Esophagus squamous epithelium (tissue), 5 donors: ENCODE measurements at regions not wholly inside any gene's neighbourhood (a gene's known extent, or its start where the extent isn't known, plus 50 kb on each side); places are given as distances from the start of the nearest gene placed in this dataset.
"Not testable (repeated sequence)": the region's sequence is repeated elsewhere in the genome, so short reads cannot be mapped to it uniquely, and the experiment has no call there.

Source experiments
- DNase-seq: peaks from one replicate; lab custom pipeline; 2025; lab: John Stamatoyannopoulos, UW
- H3K27ac ChIP-seq, 4 donors: fragments of 200-600 bp; sonication (generic); one replicate each; pipeline ENCODE4 v1.5.1; 2016 to 2019; ENCODE audit warnings: mild to moderate bottlenecking in 1 of 4
- H3K27me3 ChIP-seq, 4 donors: fragments of 200-600 bp; sonication (generic); 1 replicate in 3 of 4; 2 replicates in 1 of 4; pipeline versions ENCODE4 v1.5.1 to v1.6.0; 2017 to 2021; ENCODE audit warnings: antibody characterized with exemption in 1 of 4
- H3K36me3 ChIP-seq, 3 donors: fragments of 200-600 bp; sonication (generic); one replicate each; pipeline ENCODE4 v1.5.1; 2016 to 2019
- H3K4me1 ChIP-seq, 3 donors: fragments of 200-600 bp; sonication (generic); one replicate each; pipeline ENCODE4 v1.5.1; 2017 to 2019
- H3K4me3 ChIP-seq, 4 donors: fragments of 200-600 bp; sonication (generic); 1 replicate in 3 of 4; 2 replicates in 1 of 4; pipeline ENCODE4 v1.5.1; 2016 to 2019; ENCODE audit warnings: mild to moderate bottlenecking in 2 of 4, moderate library complexity in 1 of 4
- H3K9me3 ChIP-seq, 3 donors: fragments of 200-600 bp; sonication (generic); one replicate each; pipeline ENCODE4 v1.5.1; 2016 to 2019
- CTCF ChIP-seq, 6 experiments: fragments of 450-650 bp in 4 of 6; fragments of 200-600 bp in 2 of 6; sonication (generic) in 2 of 6; IDR thresholded peaks; one replicate each; pipeline ENCODE4 v1.5.1; 2016 to 2019; ENCODE audit warnings: antibody characterized with exemption in 6 of 6, mild to moderate bottlenecking in 4 of 6, moderate library complexity in 4 of 6
- POLR2A ChIP-seq, 4 donors: fragments of 450-650 bp; IDR thresholded peaks; one replicate each; pipeline ENCODE4 v1.6.1; 2017; ENCODE audit warnings: antibody characterized with exemption in 4 of 4, mild to moderate bottlenecking in 4 of 4, moderate library complexity in 3 of 4
- WGBS, 2 donors: methylation state at CpG; one replicate each; pipeline ENCODE4 v1.1.5; 2018; 5-methylcytosine and 5-hydroxymethylcytosine counted together
- intact Hi-C: fragments of 100-400 bp; cut with DNase I; formaldehyde crosslinking; loops from one replicate; pipeline ENCODE4 v1.15.0; 2022
- donor health status: DM: yes; HTN: yes; CAD: no.

DNA sequence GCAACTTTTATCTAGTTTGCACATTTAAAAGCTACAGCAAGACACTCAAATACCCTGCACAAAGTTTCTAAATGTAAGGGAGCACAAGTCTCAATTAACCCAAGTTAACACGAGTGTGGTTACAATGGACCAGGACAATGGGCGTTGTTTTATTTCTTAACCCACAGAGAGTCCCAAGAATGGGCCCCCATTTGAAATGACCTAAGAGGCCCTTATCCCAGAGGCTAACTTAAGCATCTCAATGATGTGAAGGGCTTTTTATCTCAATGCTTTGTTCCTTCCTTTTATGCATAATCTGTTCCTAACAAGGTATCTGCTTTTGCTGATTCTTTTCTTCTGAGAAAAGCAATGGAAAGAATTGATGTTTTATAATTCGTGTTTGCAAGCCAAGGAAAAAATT, 151.5 kb upstream of the SALL3 start:
- intact Hi-C loops = no loop called here
- peaks cover 0 to 29% (median 0%) of the 10 kb centered on the region in 4 donors for H3K27me3 ChIP-seq
- H3K4me1 ChIP-seq = no peaks in the 10 kb centered on the region
- H3K9me3 ChIP-seq = no peaks in the 10 kb centered on the region
- no peaks in the 10 kb centered on the region for H3K36me3 ChIP-seq
- no peak for DNase-seq
- no peak overlapping the region for H3K4me3 ChIP-seq
- no peak for TF ChIP-seq POLR2A (IDR thresholded peaks at IDR 0.05)
- no peak for TF ChIP-seq CTCF (IDR thresholded peaks at IDR 0.05)
- H3K27ac ChIP-seq = no peak overlapping the region
- 57 to 62% methylated on average over 3 of the region's 3 CpGs for WGBS, 2 donors

DNA sequence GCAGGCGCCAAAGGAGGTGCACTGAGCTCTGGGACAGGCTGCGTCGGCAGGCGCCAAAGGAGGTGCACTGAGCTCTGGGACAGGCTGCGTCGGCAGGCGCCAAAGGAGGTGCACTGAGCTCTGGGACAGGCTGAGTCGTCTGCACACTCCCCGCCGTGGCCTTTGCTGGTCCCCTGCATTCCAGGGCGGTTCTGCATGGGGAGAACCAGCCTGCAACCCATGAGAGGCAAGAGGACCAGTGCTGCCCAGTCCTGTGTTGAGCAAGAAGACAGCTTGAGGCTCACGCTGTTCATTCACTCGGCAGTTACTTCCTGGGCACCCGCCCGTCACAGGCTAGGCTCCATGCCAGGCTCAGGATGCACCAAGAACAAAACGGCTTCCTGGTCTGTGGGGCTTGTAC, 150.6 kb upstream of the SALL3 start:
- WGBS, 2 donors = 27 to 43% methylated on average over 1 to 5 of the region's 16 CpGs
- H3K27ac ChIP-seq, H3K9me3 ChIP-seq, H3K36me3 ChIP-seq, H3K4me1 ChIP-seq, intact Hi-C loops, DNase-seq, H3K4me3 ChIP-seq: not testable (repeated sequence)
- peaks cover 0 to 22% (median 0%) of the 10 kb centered on the region in 4 donors for H3K27me3 ChIP-seq

DNA sequence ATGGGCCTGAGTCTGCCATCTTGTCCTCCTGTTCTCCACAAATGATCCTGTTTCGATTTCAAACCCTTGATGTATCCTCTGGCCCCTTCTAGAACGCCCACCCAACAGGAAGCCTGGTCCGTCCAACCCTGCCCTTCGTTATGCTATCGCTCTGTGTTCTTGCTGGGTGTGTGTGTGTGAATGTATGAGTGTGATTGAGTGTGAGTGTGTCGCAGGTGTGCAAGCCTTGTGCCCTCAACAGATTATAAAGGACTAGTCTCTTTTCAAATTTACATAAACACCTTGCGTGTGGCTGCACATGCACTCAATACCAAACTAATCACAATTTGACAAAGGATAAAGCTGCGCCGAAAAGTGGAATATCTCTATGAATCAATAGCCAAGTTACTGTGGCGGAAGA, 149.5 kb upstream of the SALL3 start:
- DNase-seq = no peak
- no peak overlapping the region for H3K4me3 ChIP-seq
- WGBS, 2 donors = 81 to 87% methylated on average over 10 of the region's 10 CpGs
- H3K27me3 ChIP-seq = peaks cover 0 to 11% (median 0%) of the 10 kb centered on the region in 4 donors
- no peaks in the 10 kb centered on the region for H3K36me3 ChIP-seq
- TF ChIP-seq CTCF (IDR thresholded peaks at IDR 0.05) (no peak), POLR2A (IDR thresholded peaks at IDR 0.05) (no peak)
- H3K27ac ChIP-seq = no peak overlapping the region
- intact Hi-C loops = no loop called here
- H3K4me1 ChIP-seq = no peaks in the 10 kb centered on the region
- H3K9me3 ChIP-seq = no peaks in the 10 kb centered on the region

GRCh38 chr18:78830826-78831225, 148.8 kb upstream of the SALL3 start:
- Histone ChIP-seq H3K36me3 (no peaks in the 10 kb centered on the region), H3K4me1 (no peaks in the 10 kb centered on the region), H3K9me3 (no peaks in the 10 kb centered on the region), H3K27me3 (peaks cover 0 to 9% (median 0%) of the 10 kb centered on the region in 4 donors), H3K4me3 (no peak overlapping the region), H3K27ac (no peak overlapping the region)
- intact Hi-C loops = no loop called here
- no peak for TF ChIP-seq CTCF (IDR thresholded peaks at IDR 0.05)
- TF ChIP-seq POLR2A (IDR thresholded peaks at IDR 0.05) = no peak
- DNase-seq = no peak
- WGBS, 2 donors = 56 to 59% methylated on average over 11 of the region's 11 CpGs

GRCh38 chr18:78831603-78832002, 148.0 kb upstream of the SALL3 start:
- Histone ChIP-seq H3K4me1 (no peaks in the 10 kb centered on the region), H3K27me3 (peaks cover 0 to 9% (median 0%) of the 10 kb centered on the region in 4 donors), H3K4me3 (no peak overlapping the region), H3K27ac (no peak overlapping the region), H3K36me3 (no peaks in the 10 kb centered on the region), H3K9me3 (no peaks in the 10 kb centered on the region)
- DNase-seq = no peak
- intact Hi-C loops = no loop called here
- no peak for TF ChIP-seq POLR2A (IDR thresholded peaks at IDR 0.05)
- no peak for TF ChIP-seq CTCF (IDR thresholded peaks at IDR 0.05)
- 19 to 41% methylated on average over 3 of the region's 3 CpGs for WGBS, 2 donors

DNA sequence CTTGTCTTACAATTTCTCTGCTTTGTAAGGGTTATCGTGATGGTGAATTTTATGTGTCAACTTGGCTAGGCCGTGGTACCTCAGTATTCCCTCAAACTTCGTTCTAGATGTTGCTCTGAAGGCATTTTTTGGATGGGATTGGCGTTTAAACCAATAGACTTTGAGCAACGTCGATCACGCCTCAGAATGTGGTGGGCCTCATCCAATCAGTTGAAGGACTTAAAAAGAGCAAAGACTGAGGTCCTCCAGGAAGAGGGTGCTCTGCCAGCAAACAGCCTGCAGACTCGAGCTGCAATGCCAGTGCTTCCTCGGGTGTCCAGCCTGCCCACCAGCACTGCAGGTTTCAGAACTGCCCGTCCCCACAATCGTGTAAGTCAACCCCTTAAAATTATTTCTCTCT, 145.8 kb upstream of the SALL3 start:
- DNase-seq = no peak
- intact Hi-C loops = no loop called here
- 73 to 81% methylated on average over 11 of the region's 11 CpGs for WGBS, 2 donors
- peaks cover 0 to 9% (median 0%) of the 10 kb centered on the region in 4 donors for H3K27me3 ChIP-seq
- no peak for TF ChIP-seq POLR2A (IDR thresholded peaks at IDR 0.05)
- no peaks in the 10 kb centered on the region for H3K36me3 ChIP-seq
- no peak overlapping the region for H3K4me3 ChIP-seq
- no peaks in the 10 kb centered on the region for H3K4me1 ChIP-seq
- H3K9me3 ChIP-seq = no peaks in the 10 kb centered on the region
- no peak overlapping the region for H3K27ac ChIP-seq
